ENCODE measurements at regions not wholly inside any gene's neighbourhood (a gene's known extent, or its start where the extent isn't known, plus 50 kb on each side); places are given as distances from the start of the nearest gene placed in this dataset.

- no peak overlapping the region for H3K9ac ChIP-seq (ENCODE audit: low read length)
- H3K36me3 ChIP-seq (ENCODE audit: insufficient read depth, low read length), result no peaks in the 10 kb centered on the region
- FAIRE-seq, result no peak
- peaks cover 33% of the 10 kb centered on the region for H3K79me2 ChIP-seq (ENCODE audit: insufficient read depth, low read length)
- no peak overlapping the region for H3K27ac ChIP-seq (ENCODE audit: low read depth, low read length)
- H3K9me3 ChIP-seq (ENCODE audit: insufficient read depth, low read depth, low read length), result no peaks in the 10 kb centered on the region
- no peak overlapping the region for H2AFZ ChIP-seq (ENCODE audit: low read depth, low read length)
- Mint-ChIP-seq H3K9me3 (ENCODE audit: unreplicated experiment) (no peaks in the 10 kb centered on the region), H3K27ac (ENCODE audit: unreplicated experiment) (no peak overlapping the region), H3K36me3 (ENCODE audit: low read depth, unreplicated experiment) (no peaks in the 10 kb centered on the region), H3K27me3 (ENCODE audit: low read depth, unreplicated experiment) (no peaks in the 10 kb centered on the region), H3K4me1 (ENCODE audit: low read depth, unreplicated experiment) (peaks cover 15% of the 10 kb centered on the region), H3K4me3 (ENCODE audit: unreplicated experiment) (no peak overlapping the region)
- no peaks in the 10 kb centered on the region for H3K27me3 ChIP-seq (ENCODE audit: insufficient read depth, low read length)
- H3K4me2 ChIP-seq (ENCODE audit: low read length), result no peak overlapping the region
- DNase-seq (ENCODE audit: low read depth), result no peak
- H4K20me1 ChIP-seq (ENCODE audit: insufficient read depth, low read length), result peaks cover 17% of the 10 kb centered on the region
- H3K4me3 ChIP-seq (ENCODE audit: insufficient read depth, low read depth, low read length), result no peak overlapping the region
- TF ChIP-seq CTCF (IDR thresholded peaks at IDR 0.05; ENCODE audit: insufficient read depth, low read depth, low read length) (no peak), EZH2 (IDR thresholded peaks at IDR 0.05; ENCODE audit: insufficient read depth, low read length) (no peak)
- H3K4me1 ChIP-seq (ENCODE audit: insufficient read depth, low read length), result no peaks in the 10 kb centered on the region
Observed at GRCh38 chr6:138564170-138564721, 65.0 kb upstream of the NHSL1 start.

- H3K27ac ChIP-seq (ENCODE audit: low read depth, low read length), result no peak overlapping the region
- H3K9me3 ChIP-seq (ENCODE audit: insufficient read depth, low read depth, low read length), result no peaks in the 10 kb centered on the region
- Mint-ChIP-seq H3K4me1 (ENCODE audit: low read depth, unreplicated experiment) (peaks cover 7% of the 10 kb centered on the region), H3K27ac (ENCODE audit: unreplicated experiment) (no peak overlapping the region), H3K9me3 (ENCODE audit: unreplicated experiment) (no peaks in the 10 kb centered on the region), H3K36me3 (ENCODE audit: low read depth, unreplicated experiment) (no peaks in the 10 kb centered on the region), H3K27me3 (ENCODE audit: low read depth, unreplicated experiment) (no peaks in the 10 kb centered on the region), H3K4me3 (ENCODE audit: unreplicated experiment) (no peak overlapping the region)
- no peak overlapping the region for H3K4me3 ChIP-seq (ENCODE audit: insufficient read depth, low read depth, low read length)
- H3K4me2 ChIP-seq (ENCODE audit: low read length), result no peak overlapping the region
- TF ChIP-seq EZH2 (IDR thresholded peaks at IDR 0.05; ENCODE audit: insufficient read depth, low read length), result no peak
- DNase-seq (ENCODE audit: low read depth), result no peak
- FAIRE-seq, result no peak
- no peaks in the 10 kb centered on the region for H3K27me3 ChIP-seq (ENCODE audit: insufficient read depth, low read length)
- peaks cover 18% of the 10 kb centered on the region for H4K20me1 ChIP-seq (ENCODE audit: insufficient read depth, low read length)
- H3K9ac ChIP-seq (ENCODE audit: low read length), result no peak overlapping the region
- peaks cover 30% of the 10 kb centered on the region for H3K79me2 ChIP-seq (ENCODE audit: insufficient read depth, low read length)
- peaks cover 18% of the 10 kb centered on the region for H3K4me1 ChIP-seq (ENCODE audit: insufficient read depth, low read length)
- H2AFZ ChIP-seq (ENCODE audit: low read depth, low read length), result no peak overlapping the region
- H3K36me3 ChIP-seq (ENCODE audit: insufficient read depth, low read length), result no peaks in the 10 kb centered on the region
Observed at GRCh38 chr6:138567052-138567451, 67.8 kb upstream of the NHSL1 start.

- no peaks in the 10 kb centered on the region for H3K27me3 Mint-ChIP-seq (ENCODE audit: low read depth, unreplicated experiment)
- Histone ChIP-seq H4K20me1 (ENCODE audit: insufficient read depth, low read length) (peaks cover 23% of the 10 kb centered on the region), H3K9ac (ENCODE audit: low read length) (no peak overlapping the region)
Observed at GRCh38 chr6:138568997-138569396, 69.7 kb upstream of the NHSL1 start.

More at GRCh38 chr6:138568997-138569396, 69.7 kb upstream of the NHSL1 start:
- H3K36me3 Mint-ChIP-seq (ENCODE audit: low read depth, unreplicated experiment), result no peaks in the 10 kb centered on the region
- no peak overlapping the region for H3K4me3 Mint-ChIP-seq (ENCODE audit: unreplicated experiment)
- H3K27ac ChIP-seq (ENCODE audit: low read depth, low read length), result no peak overlapping the region
- H3K36me3 ChIP-seq (ENCODE audit: insufficient read depth, low read length), result no peaks in the 10 kb centered on the region
- no peaks in the 10 kb centered on the region for H3K9me3 Mint-ChIP-seq (ENCODE audit: unreplicated experiment)
- no peak overlapping the region for H3K27ac Mint-ChIP-seq (ENCODE audit: unreplicated experiment)
- H3K27me3 ChIP-seq (ENCODE audit: insufficient read depth, low read length), result no peaks in the 10 kb centered on the region
- H3K4me2 ChIP-seq (ENCODE audit: low read length), result no peak overlapping the region
- H3K79me2 ChIP-seq (ENCODE audit: insufficient read depth, low read length), result peaks cover 24% of the 10 kb centered on the region
- H3K4me1 ChIP-seq (ENCODE audit: insufficient read depth, low read length), result peaks cover 21% of the 10 kb centered on the region
- no peak for TF ChIP-seq EZH2 (IDR thresholded peaks at IDR 0.05; ENCODE audit: insufficient read depth, low read length)
- TF ChIP-seq CTCF (IDR thresholded peaks at IDR 0.05; ENCODE audit: insufficient read depth, low read depth, low read length), result no peak
- H2AFZ ChIP-seq (ENCODE audit: low read depth, low read length), result no peak overlapping the region
- no peak for DNase-seq (ENCODE audit: low read depth)
- peaks cover 5% of the 10 kb centered on the region for H3K4me1 Mint-ChIP-seq (ENCODE audit: low read depth, unreplicated experiment)
- H3K4me3 ChIP-seq (ENCODE audit: insufficient read depth, low read depth, low read length), result no peak overlapping the region
- no peaks in the 10 kb centered on the region for H3K9me3 ChIP-seq (ENCODE audit: insufficient read depth, low read depth, low read length)
- FAIRE-seq, result no peak
